Spinal cord (tissue), 9 donors: ENCODE measurements at regions not wholly inside any gene's neighbourhood (a gene's known extent, or its start where the extent isn't known, plus 50 kb on each side); places are given as distances from the start of the nearest gene placed in this dataset.
A peak's percentile ranks its signal among the peaks of the same experiment; 100 is the strongest.

Experiments used
- DNase-seq, 6 donors: peaks; one replicate each; pipeline versions ENCODE4 v3.0.0 to v3.0.0-alpha.2; 2013 to 2015; ENCODE audit warnings: low spot score in 6 of 6, low read depth in 4 of 6
- H3K27ac ChIP-seq: one replicate; pipeline ENCODE4 v1.5.1; 2013; ENCODE audit warnings: low read depth, low read length, control low read depth
- H3K27me3 ChIP-seq: one replicate; pipeline ENCODE4 v1.6.1; 2013; ENCODE audit warnings: low read length; ENCODE audit not compliant: control insufficient read depth, insufficient read depth
- H3K36me3 ChIP-seq: one replicate; pipeline ENCODE4 v1.6.1; 2013; ENCODE audit warnings: low read length; ENCODE audit not compliant: control insufficient read depth, insufficient read depth
- H3K4me1 ChIP-seq: one replicate; pipeline ENCODE4 v1.6.1; 2013; ENCODE audit warnings: low read length; ENCODE audit not compliant: control insufficient read depth, insufficient read depth
- H3K4me3 ChIP-seq: one replicate; pipeline ENCODE4 v1.5.1; 2013; ENCODE audit warnings: low read depth, low read length, control low read depth
- H3K9me3 ChIP-seq: one replicate; pipeline ENCODE4 v1.6.1; 2013; ENCODE audit warnings: low read length; ENCODE audit not compliant: control insufficient read depth, insufficient read depth
- WGBS: methylation state at CpG from one replicate; pipeline ENCODE4 v1.1.5; 2013; ENCODE audit warnings: missing lambda C conversion rate; ENCODE audit not compliant: insufficient coverage; 5-methylcytosine and 5-hydroxymethylcytosine counted together
- donor health status: healthy.

GRCh38 chr10:132477066-132477397 lies 60.6 kb upstream of the INPP5A start:
- no peaks in the 10 kb centered on the region for H3K36me3 ChIP-seq
- H3K4me3 ChIP-seq, result no peak overlapping the region
- no peak for DNase-seq
- 90% methylated on average over 8 of the region's 8 CpGs for WGBS
- H3K4me1 ChIP-seq, result peaks cover 21% of the 10 kb centered on the region
- H3K27ac ChIP-seq, result no peak overlapping the region
- H3K9me3 ChIP-seq, result no peaks in the 10 kb centered on the region
- H3K27me3 ChIP-seq, result no peaks in the 10 kb centered on the region

GRCh38 chr10:132477398-132478340 lies 59.9 kb upstream of the INPP5A start:
- 66% methylated on average over 21 of the region's 23 CpGs for WGBS
- Histone ChIP-seq H3K9me3 (no peaks in the 10 kb centered on the region), H3K27me3 (no peaks in the 10 kb centered on the region), H3K27ac (no peak overlapping the region), H3K4me1 (peaks cover 21% of the 10 kb centered on the region), H3K4me3 (no peak overlapping the region), H3K36me3 (no peaks in the 10 kb centered on the region)
- DNase-seq, result no peak

DNA sequence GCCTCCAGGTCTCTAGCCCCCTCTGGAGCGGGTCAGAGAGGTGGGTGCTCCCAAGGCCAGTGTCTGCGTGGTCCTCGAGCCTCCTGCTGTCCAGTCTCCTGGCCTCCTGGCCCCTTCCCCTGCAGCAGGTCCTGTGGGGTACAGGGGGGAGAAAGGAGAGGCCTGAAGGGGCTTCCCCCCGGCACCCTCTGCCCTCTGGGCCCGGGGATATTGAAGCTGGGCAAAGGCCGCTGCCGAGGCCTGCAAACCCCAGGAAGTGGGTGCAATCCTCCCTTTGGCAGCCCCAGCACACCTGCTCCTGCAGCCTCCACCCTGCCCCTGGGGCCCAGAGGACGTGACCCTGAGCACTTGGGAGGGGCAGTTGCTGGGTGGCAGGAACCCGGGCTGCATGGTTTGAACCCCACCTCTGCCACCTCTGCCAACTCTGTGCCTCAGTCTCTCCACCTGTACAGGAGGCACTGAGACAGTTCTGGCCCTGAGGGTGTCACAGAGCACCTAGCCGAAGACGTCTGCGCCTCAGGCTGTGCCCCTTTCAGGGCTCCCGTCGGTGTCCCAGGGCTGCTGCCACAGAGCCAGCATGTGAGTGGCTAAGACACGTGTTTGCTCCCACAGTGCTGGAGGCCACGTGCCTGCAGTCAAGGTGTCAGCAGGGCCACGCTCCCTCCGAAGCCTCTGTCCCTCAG lies 59.1 kb upstream of the INPP5A start:
- no peak for DNase-seq
- peaks cover 21% of the 10 kb centered on the region for H3K4me1 ChIP-seq
- 88% methylated on average over 17 of the region's 18 CpGs for WGBS

DNA sequence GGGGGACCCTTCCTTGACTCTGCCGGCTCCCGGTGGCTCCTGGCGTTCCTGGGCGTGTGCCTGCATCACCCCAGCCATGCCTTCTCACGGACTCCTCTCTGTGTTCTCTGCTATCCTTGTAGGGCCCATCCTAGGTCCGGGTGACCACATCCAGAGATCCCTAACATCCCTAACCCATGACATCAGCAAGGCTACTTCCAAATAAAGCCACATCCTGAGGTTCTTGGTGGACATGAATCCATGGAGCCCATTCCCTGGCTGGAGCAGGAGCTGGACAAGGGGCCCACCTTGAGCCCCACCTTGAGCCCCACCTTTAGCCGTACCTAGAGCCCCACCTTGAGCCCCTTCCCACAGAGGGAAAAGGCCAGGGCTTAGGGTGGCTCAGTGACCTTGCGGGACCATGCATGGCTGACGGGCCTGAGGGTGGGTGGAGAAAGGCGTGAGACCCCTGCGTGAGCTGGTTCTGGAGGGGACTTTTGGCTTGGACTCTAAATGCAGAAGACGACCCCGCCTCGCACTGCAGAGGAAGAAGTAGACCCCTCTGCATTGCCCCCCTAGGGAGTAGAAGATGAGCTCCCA lies 58.5 kb upstream of the INPP5A start:
- 97% methylated on average over 13 of the region's 14 CpGs for WGBS
- no peaks in the 10 kb centered on the region for H3K9me3 ChIP-seq
- H3K4me3 ChIP-seq, result no peak overlapping the region
- peaks cover 21% of the 10 kb centered on the region for H3K4me1 ChIP-seq
- no peaks in the 10 kb centered on the region for H3K27me3 ChIP-seq
- no peak for DNase-seq
- H3K36me3 ChIP-seq, result no peaks in the 10 kb centered on the region
- H3K27ac ChIP-seq, result peak overlapping the region; percentile 71

More for the DNA sequence above, 59.1 kb upstream of the INPP5A start:
- H3K27me3 ChIP-seq, result no peaks in the 10 kb centered on the region
- H3K36me3 ChIP-seq, result no peaks in the 10 kb centered on the region
- no peak overlapping the region for H3K27ac ChIP-seq
- no peak overlapping the region for H3K4me3 ChIP-seq
- no peaks in the 10 kb centered on the region for H3K9me3 ChIP-seq

GRCh38 chr10:132479603-132480221 lies 57.9 kb upstream of the INPP5A start:
- no peak for DNase-seq
- Histone ChIP-seq H3K36me3 (no peaks in the 10 kb centered on the region), H3K27ac (peak overlapping the region; percentile 71), H3K9me3 (no peaks in the 10 kb centered on the region), H3K27me3 (no peaks in the 10 kb centered on the region), H3K4me3 (no peak overlapping the region), H3K4me1 (peaks cover 21% of the 10 kb centered on the region)
- WGBS, result 91% methylated on average over 14 of the region's 14 CpGs

DNA sequence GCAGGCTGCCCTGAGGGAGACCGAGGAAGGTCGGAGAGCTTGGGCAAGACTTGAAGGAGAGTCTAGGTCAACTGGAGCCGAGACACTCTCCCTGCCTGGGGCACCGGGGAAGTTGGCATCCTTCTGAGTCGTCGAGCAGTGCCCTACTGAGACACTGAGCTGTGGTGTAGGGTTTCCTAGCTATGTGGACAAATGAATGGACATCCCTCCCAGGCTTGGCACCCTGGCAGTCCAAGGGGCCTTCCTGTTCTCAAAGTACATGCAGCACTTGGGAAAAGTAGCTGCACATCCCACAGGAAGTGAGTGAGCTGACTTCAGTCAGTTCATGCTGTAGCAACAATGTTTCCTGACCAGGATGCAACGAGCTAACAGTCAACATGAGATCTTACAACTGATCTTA lies 57.2 kb upstream of the INPP5A start:
- DNase-seq, result no peak

DNA sequence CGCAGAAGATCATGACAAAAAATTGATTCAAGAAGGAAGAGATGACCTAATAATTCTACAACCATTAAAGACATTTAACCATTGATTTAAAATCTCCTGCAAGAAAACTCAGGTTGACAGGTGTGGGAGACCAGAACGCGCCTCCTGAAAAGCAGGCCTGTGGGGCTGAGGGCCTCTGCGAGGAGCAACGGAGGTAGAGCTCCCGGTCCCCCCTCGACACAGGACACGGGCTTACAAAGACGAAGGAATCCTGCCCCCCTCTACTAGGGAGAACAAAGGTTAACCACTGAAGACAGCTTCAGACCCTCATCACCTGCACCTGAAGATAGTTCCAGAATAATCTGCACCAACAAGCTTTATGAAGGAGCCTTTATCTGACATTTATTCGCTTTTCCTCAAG lies 55.9 kb upstream of the INPP5A start:
- Histone ChIP-seq H3K27me3 (no peaks in the 10 kb centered on the region), H3K9me3 (no peaks in the 10 kb centered on the region), H3K4me1 (peaks cover 21% of the 10 kb centered on the region), H3K4me3 (no peak overlapping the region), H3K36me3 (no peaks in the 10 kb centered on the region), H3K27ac (peak overlapping the region; percentile 96)
- 77% methylated on average over 9 of the region's 10 CpGs for WGBS
- DNase-seq, result no peak

More for the DNA sequence above, 57.2 kb upstream of the INPP5A start:
- H3K27me3 ChIP-seq, result no peaks in the 10 kb centered on the region
- H3K27ac ChIP-seq, result peak overlapping the region; percentile 71
- no peaks in the 10 kb centered on the region for H3K9me3 ChIP-seq
- WGBS, result 80% methylated on average over 6 of the region's 7 CpGs
- H3K4me3 ChIP-seq, result no peak overlapping the region
- no peaks in the 10 kb centered on the region for H3K36me3 ChIP-seq
- H3K4me1 ChIP-seq, result peaks cover 21% of the 10 kb centered on the region

DNA sequence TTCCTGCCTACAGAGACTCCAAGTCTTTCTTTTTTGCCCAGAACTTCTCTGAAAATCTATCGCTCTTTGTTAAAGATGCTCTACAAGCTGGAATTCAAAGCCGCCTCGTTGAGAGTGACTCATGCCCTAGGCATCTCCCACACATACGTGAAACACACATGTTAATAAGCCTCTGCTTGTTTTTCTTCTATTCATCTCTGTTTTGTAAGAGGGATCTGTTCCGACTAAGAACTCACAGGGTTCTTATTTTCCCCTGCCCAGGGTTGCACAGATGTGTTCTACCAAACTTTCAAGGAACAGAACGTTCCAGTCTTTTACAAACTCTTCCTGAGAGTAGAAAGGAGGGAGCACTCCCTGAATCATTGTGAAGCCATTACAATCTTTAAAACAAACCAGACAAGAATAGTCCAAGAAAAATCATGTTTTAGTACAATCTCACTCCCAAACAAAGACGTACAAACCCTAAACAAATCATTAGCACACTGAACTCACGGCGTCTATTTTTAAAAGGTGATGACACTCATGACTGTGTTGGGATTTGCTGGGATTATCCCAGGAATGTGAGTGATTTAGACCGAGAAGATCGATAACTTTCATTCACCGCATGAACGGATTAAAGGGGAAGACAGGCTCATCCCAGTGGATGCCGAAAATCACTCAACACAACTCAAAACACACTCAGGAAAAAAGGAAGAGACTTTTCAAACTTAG lies 55.3 kb upstream of the INPP5A start:
- Histone ChIP-seq H3K4me1 (peaks cover 20% of the 10 kb centered on the region), H3K36me3 (no peaks in the 10 kb centered on the region), H3K9me3 (no peaks in the 10 kb centered on the region), H3K4me3 (no peak overlapping the region), H3K27ac (peak overlapping the region; percentile 96), H3K27me3 (no peaks in the 10 kb centered on the region)
- peak in 1 of 6 donors; percentile 48 for DNase-seq
- WGBS, result 63% methylated on average over 3 of the region's 14 CpGs

DNA sequence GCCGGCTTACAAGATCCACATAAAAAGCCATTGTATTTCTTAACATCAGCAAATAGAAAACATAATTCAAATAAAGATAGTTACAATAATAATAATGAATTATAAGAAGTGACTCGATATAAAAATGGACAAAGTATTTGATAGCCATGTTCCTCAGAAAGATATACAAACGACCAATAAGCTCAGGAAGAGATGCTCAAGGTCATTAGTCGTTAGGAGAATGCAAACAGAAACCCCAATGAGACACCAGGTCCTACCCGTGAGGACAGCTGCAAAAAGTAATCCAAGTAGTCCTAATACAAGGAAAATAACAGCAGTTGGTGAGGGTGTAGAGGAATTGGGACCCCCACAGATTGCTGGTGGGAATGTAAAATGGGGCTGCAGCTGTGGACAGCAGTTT lies 54.2 kb upstream of the INPP5A start:
- no CpG with 5 or more reads among the region's 5 CpGs for WGBS
- no peaks in the 10 kb centered on the region for H3K27me3 ChIP-seq

More for the DNA sequence above, 54.2 kb upstream of the INPP5A start:
- no peak for DNase-seq
- H3K27ac ChIP-seq, result no peak overlapping the region
- no peaks in the 10 kb centered on the region for H3K9me3 ChIP-seq
- no peaks in the 10 kb centered on the region for H3K36me3 ChIP-seq
- H3K4me1 ChIP-seq, result peaks cover 13% of the 10 kb centered on the region
- no peak overlapping the region for H3K4me3 ChIP-seq
